ENCODE measurements at regions not wholly inside any gene's neighbourhood (a gene's known extent, or its start where the extent isn't known, plus 50 kb on each side); places are given as distances from the start of the nearest gene placed in this dataset.

- TF ChIP-seq CTCF (IDR thresholded peaks at IDR 0.05) (no peak), POLR2AphosphoS5 (IDR thresholded peaks at IDR 0.05) (peak; percentile 9), EP300 (IDR thresholded peaks at IDR 0.05) (no peak), POLR2A (IDR thresholded peaks at IDR 0.05) (no peak)
These were observed 220.7 kb upstream of the CITED2 start for GRCh38 chr6:139595183-139595582.
